ENCODE measurements at regions not wholly inside any gene's neighbourhood (a gene's known extent, or its start where the extent isn't known, plus 50 kb on each side); places are given as distances from the start of the nearest gene placed in this dataset.

DNA sequence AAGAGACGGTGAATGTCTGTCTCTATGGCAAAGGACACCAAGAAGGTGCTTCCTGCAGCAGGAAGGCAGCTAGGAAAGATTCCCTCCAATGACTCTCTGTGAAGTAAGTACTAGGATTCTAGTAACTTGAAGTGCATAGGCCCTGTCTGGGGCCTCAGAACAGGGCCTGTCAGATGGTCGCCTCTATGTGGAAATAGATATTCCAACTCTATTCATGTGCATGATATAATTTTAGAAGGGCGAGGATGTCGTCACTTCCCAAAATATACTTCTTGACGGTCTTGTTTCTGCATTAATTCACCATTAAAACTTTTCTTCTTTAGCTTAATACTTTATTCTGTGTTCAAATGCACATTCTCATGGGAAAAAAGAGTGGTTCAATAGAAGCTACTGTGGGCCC, 167.0 kb downstream of the TLE3 start:
- H3K27ac Mint-ChIP-seq: no peak overlapping the region

DNA sequence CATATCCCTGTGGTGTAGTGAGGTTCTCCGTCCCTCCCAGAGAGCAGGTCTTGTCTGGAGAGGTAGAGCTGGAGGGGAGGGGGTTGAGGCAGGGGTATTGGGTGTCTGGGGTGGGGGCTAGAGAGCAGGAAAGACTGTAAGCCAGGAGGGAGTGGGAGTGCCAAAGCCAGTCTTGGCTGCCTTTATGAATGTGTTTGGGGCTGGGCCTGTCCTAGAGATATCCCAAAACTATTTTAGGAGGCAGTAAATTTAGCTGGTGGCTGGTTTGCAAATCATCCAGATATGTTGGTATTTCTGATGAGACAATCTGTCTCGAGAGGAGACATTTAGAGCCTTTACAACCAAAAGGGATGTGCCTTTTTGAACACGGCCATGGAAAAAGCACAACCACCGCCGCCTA, 166.6 kb downstream of the TLE3 start:
- H3K4me3 Mint-ChIP-seq: no peak overlapping the region
- no peaks in the 10 kb centered on the region for H3K4me1 Mint-ChIP-seq (ENCODE audit: low read depth)
- peaks cover 3% of the 10 kb centered on the region for H3K9me3 Mint-ChIP-seq
- H3K36me3 Mint-ChIP-seq (ENCODE audit: low read depth): no peaks in the 10 kb centered on the region
- H3K27ac Mint-ChIP-seq: no peak overlapping the region
- DNase-seq (ENCODE audit: low spot score): no peak
- peaks cover 31% of the 10 kb centered on the region for H3K27me3 Mint-ChIP-seq (ENCODE audit: low read depth)

More for the DNA sequence above, 167.0 kb downstream of the TLE3 start:
- H3K27me3 Mint-ChIP-seq (ENCODE audit: low read depth): peaks cover 30% of the 10 kb centered on the region
- H3K36me3 Mint-ChIP-seq (ENCODE audit: low read depth): no peaks in the 10 kb centered on the region
- H3K9me3 Mint-ChIP-seq: peaks cover 3% of the 10 kb centered on the region
- DNase-seq (ENCODE audit: low spot score): no peak
- no peaks in the 10 kb centered on the region for H3K4me1 Mint-ChIP-seq (ENCODE audit: low read depth)
- no peak overlapping the region for H3K4me3 Mint-ChIP-seq

DNA sequence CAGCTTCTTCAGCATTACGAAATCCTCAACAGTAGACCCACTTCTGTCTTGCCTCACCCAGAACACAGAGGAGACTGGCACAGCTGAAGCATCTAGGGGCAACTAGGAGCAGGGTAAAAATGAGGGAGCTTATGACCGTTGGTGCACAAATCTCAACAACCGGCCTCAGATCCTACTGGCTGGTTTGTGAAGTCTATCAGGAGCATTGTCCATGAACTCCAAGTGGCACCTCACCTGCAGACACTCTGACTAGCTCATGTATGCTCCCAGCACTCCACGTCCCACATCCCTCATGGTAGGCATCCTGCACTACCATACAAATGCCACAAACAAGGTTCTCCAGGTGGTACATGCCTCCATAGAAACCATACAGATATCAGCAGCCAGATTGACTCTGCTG, 163.1 kb downstream of the TLE3 start:
- H3K9me3 Mint-ChIP-seq: peaks cover 3% of the 10 kb centered on the region
- no peaks in the 10 kb centered on the region for H3K36me3 Mint-ChIP-seq (ENCODE audit: low read depth)

DNA sequence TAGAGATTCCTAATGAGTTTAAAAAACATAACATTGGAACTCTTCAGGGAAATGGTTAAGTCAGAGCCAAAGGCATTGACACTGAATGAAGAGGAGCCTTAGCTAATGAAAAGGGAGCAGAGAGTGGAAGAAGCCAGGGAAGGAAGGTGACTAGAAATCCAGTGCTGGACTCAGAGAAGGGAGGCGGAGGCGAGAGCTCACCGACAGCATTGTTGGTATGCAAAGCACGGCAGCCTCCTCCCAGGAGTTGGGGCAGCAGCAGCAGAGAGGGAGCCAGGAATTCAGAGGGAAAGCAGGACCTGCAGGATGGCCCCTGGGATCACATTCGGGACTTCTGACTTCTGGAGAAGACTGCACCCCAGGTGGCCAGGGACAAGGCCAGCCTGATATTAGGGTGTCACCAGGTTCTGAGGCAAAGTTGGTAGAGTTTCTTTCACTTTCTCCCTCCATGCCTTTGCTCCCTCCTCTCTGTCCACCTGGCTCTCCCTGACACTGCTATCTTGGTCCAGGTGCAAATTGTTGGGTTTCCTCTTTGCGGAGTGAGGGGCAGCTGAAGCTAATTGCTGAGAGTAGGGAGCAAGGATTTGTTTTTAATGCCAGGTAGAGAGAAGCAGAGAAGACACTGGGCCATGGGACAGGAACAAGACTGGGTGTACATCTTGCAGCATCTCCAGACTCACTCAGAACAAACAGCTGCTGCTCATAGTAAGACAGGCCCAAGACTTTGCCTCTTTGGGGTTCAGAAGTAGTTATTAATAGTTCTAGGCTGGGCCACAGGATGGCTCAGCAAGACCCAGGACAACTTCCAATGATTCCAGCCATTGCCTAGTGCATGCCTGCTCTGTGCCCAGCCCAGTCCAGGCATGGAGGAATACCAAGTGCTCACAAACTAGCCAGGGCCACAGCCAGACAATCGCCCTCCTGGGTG, 157.9 kb downstream of the TLE3 start:
- H3K4me1 Mint-ChIP-seq (ENCODE audit: low read depth): no peaks in the 10 kb centered on the region
- H3K27me3 Mint-ChIP-seq (ENCODE audit: low read depth): peaks cover 41% of the 10 kb centered on the region
- DNase-seq (ENCODE audit: low spot score): no peak
- H3K36me3 Mint-ChIP-seq (ENCODE audit: low read depth): no peaks in the 10 kb centered on the region
- H3K4me3 Mint-ChIP-seq: no peak overlapping the region
- peaks cover 3% of the 10 kb centered on the region for H3K9me3 Mint-ChIP-seq
- no peak overlapping the region for H3K27ac Mint-ChIP-seq

More for the DNA sequence above, 163.1 kb downstream of the TLE3 start:
- Mint-ChIP-seq H3K4me1 (ENCODE audit: low read depth) (no peaks in the 10 kb centered on the region), H3K27ac (no peak overlapping the region), H3K4me3 (no peak overlapping the region), H3K27me3 (ENCODE audit: low read depth) (peaks cover 50% of the 10 kb centered on the region)
- DNase-seq (ENCODE audit: low spot score): no peak

DNA sequence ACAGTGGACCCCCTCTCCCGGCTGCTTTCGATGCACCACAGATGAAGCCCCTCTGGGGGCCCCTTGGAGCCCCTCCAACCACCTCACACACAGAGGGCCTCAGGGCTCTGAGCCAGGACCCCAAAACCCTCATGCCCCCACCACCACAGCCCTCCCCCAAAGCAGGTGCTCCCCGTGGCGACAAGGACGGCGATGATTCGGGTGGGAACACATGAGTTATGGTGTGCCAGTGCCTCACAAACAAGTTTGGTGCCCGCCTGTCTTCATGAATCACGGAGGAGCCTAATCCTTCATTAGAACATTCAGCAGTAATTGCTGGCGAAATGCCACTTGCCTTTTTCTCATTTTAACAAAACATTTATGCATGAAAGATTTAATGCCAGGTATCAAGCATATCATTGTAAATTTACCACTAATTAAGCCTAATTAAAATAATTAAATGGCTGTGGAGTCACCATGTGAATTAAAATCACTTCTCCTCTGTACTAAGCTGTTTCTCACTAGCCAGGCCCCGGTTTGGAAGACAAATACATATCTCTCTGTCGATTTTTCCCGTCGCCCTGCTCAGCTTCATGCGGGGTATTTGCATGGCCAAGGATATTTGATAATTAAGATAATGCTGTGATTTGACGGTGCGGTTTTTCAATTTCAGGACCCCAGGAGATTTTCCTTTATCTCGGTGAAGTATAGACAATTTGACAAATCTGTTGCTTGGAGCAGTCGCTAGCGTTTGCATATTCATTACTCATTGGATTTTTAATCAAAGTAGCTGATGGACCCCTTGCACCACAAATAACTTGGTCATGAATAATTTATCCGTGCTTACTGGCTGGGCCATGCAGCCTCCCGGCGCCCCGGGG, 157.0 kb downstream of the TLE3 start:
- peaks cover 32% of the 10 kb centered on the region for H3K27me3 Mint-ChIP-seq (ENCODE audit: low read depth)
- DNase-seq (ENCODE audit: low spot score): no peak
- no peaks in the 10 kb centered on the region for H3K4me1 Mint-ChIP-seq (ENCODE audit: low read depth)
- H3K36me3 Mint-ChIP-seq (ENCODE audit: low read depth): no peaks in the 10 kb centered on the region
- H3K4me3 Mint-ChIP-seq: no peak overlapping the region
- H3K9me3 Mint-ChIP-seq: no peaks in the 10 kb centered on the region
- no peak overlapping the region for H3K27ac Mint-ChIP-seq

DNA sequence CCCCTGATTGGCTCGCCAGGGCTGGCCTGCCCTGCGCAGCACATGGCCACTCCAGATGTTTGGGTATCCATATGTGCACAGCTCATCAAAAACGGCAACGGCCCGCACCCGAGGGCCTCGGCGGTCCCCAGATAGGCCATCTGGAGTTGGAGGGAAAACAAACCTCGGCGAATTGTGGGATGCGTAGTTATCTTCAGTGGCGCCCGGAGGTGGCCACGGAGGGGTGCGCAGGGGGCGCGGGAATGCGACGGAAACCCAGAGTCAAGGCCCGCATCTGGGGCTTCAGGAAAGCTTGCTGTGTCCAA, 156.5 kb downstream of the TLE3 start:
- DNase-seq (ENCODE audit: low spot score): no peak
- Mint-ChIP-seq H3K36me3 (ENCODE audit: low read depth) (no peaks in the 10 kb centered on the region), H3K27ac (no peak overlapping the region), H3K4me3 (no peak overlapping the region), H3K4me1 (ENCODE audit: low read depth) (no peaks in the 10 kb centered on the region), H3K27me3 (ENCODE audit: low read depth) (peaks cover 30% of the 10 kb centered on the region), H3K9me3 (no peaks in the 10 kb centered on the region)

DNA sequence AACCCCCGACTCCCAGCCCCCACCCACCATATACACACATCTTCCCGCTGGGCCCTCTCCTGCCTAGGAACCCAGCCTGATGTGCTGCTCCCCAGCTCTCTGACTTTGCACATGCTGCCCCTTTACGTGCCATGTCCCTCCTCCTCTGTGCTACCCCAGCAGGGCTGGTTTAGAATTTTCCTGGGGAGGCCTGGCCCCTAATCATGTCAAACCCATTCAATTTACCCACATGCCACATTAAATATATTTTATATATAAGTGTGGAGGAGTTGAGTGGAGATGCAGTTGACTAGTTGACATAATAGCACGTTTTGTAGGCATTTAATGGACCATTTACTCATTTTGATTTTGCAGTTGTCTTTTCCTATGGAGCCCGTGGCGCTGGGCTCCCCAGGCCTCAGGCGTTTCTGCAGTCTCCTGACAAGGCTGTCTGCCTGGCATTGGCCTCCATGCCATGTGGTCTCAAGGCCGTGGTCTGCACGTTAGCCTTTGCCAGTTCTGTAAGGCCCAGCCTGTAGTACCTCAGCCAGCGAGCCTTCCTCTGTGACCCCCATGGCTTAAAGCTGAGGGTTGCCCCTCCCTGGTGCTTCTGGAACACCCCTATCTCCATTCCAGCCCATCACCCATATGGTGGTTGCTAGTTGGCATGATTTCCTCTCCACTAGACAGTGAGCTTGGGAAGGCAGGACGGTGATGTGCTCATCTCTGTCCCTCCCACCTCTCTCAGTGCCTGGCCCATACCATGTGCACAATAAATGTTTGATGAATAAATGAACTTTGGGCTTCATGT, 155.8 kb downstream of the TLE3 start:
- no peak overlapping the region for H3K4me3 Mint-ChIP-seq
- peaks cover 27% of the 10 kb centered on the region for H3K27me3 Mint-ChIP-seq (ENCODE audit: low read depth)
- no peak overlapping the region for H3K27ac Mint-ChIP-seq
- H3K9me3 Mint-ChIP-seq: no peaks in the 10 kb centered on the region
- no peaks in the 10 kb centered on the region for H3K36me3 Mint-ChIP-seq (ENCODE audit: low read depth)
- H3K4me1 Mint-ChIP-seq (ENCODE audit: low read depth): no peaks in the 10 kb centered on the region
- no peak for DNase-seq (ENCODE audit: low spot score)

DNA sequence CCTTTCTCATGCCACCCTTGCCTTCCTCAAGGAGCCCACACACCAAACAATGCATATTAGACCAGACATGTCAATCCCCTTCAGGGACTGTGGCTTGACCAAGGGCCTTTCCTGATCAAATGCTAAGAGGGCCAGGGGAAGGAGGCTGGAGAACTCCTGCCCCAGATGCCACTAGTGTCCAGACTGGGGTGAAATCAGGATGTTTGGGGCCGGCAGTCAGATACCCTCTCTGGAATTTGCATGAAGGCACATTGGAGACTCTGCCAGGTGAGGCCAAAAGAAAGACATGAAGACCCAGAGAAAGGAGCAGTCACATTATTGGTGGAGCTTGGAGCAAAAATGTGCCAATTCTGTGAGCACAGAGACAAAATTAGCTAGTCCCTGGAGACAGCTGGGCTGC, 154.1 kb downstream of the TLE3 start:
- H3K36me3 Mint-ChIP-seq (ENCODE audit: low read depth): no peaks in the 10 kb centered on the region
- no peaks in the 10 kb centered on the region for H3K9me3 Mint-ChIP-seq
- no peak overlapping the region for H3K4me3 Mint-ChIP-seq
- no peak for DNase-seq (ENCODE audit: low spot score)
- peaks cover 12% of the 10 kb centered on the region for H3K27me3 Mint-ChIP-seq (ENCODE audit: low read depth)
- H3K27ac Mint-ChIP-seq: no peak overlapping the region
- no peaks in the 10 kb centered on the region for H3K4me1 Mint-ChIP-seq (ENCODE audit: low read depth)

DNA sequence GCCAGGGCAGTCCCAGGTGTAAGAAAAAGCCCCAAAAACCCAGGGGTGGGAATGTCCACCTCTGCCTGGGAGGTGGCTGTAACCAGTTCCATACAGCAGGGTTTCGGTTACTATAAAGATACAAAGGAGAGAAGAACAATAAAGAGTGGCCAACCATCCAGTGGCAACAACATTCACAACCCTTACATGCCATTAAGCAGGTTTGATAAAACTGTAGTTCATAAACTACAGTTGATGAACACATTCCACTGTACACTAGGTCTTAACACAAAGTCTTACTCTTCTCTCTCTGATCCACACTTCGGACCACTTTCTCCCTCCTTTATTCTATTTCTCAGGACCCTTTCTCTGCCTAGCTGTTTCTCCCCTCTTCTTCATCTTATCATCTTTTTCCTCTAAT, 152.0 kb downstream of the TLE3 start:
- H3K27me3 Mint-ChIP-seq (ENCODE audit: low read depth): peaks cover 6% of the 10 kb centered on the region
- H3K4me1 Mint-ChIP-seq (ENCODE audit: low read depth): no peaks in the 10 kb centered on the region
- H3K27ac Mint-ChIP-seq: no peak overlapping the region
- no peaks in the 10 kb centered on the region for H3K36me3 Mint-ChIP-seq (ENCODE audit: low read depth)
- no peak overlapping the region for H3K4me3 Mint-ChIP-seq
- DNase-seq (ENCODE audit: low spot score): no peak
- no peaks in the 10 kb centered on the region for H3K9me3 Mint-ChIP-seq

DNA sequence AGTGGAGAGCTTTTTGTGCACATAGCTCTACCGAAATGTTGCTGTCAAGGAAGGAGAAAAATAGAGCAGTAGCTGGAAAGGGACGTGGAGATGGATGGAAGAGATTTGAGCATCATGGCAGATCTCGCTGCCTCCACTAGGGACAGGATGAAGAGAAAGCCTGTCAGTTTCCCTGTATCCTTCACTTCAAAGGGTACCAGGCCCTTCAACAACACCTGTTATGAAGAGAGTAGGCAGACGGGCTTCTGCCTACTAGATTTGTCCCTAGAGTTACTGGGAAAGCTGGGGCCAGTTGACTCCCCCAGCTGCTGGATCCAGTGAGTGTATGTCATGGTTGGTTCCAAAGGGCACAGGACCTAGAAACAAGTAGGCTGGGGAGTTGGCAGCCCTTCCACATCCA, 150.8 kb downstream of the TLE3 start:
- H3K4me3 Mint-ChIP-seq: no peak overlapping the region
- DNase-seq (ENCODE audit: low spot score): no peak
- peaks cover 6% of the 10 kb centered on the region for H3K27me3 Mint-ChIP-seq (ENCODE audit: low read depth)
- H3K9me3 Mint-ChIP-seq: no peaks in the 10 kb centered on the region
- H3K27ac Mint-ChIP-seq: no peak overlapping the region
- no peaks in the 10 kb centered on the region for H3K36me3 Mint-ChIP-seq (ENCODE audit: low read depth)
- no peaks in the 10 kb centered on the region for H3K4me1 Mint-ChIP-seq (ENCODE audit: low read depth)

DNA sequence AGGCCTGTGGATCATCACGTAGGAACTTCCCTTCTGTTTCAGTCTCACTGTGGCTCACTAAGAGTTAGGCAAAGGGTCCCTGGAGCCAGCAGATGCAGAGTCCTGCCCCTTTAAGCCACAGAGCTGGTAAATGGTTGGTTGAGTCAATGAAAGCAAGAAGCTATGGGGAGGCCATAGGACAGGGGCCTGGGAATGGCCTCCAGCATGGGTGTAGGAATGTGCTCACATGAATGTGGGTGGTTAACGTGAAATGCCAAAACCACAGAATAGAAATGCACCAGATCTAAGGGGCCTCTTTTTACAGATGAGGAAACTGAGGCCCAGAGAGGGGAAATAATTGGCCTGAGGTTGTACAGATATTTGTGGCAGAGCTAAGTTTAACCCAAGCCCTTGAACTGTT, 150.3 kb downstream of the TLE3 start:
- no peak overlapping the region for H3K4me3 Mint-ChIP-seq

DNA sequence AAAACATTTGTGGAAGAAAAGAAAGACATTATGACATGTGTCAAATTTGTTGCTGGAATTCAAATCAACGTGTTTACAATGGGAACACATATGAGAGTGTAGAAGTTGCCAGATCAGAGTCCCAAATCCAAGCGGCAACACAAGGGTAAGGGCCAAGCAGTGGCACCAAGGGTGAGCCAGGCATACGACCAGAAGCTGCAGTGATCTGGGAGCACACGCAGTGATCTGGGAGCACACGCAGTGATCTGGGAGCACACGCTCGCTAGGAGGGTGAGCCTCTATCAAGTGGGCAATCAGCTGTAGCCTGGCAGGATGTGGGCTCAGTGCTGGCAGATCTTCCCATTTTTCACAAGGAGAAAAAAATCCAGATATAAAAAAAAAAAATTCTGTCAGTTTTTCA, 148.2 kb downstream of the TLE3 start:
- DNase-seq (ENCODE audit: low spot score): no peak

More for the DNA sequence above, 150.3 kb downstream of the TLE3 start:
- H3K27ac Mint-ChIP-seq: no peak overlapping the region
- H3K36me3 Mint-ChIP-seq (ENCODE audit: low read depth): no peaks in the 10 kb centered on the region
- no peaks in the 10 kb centered on the region for H3K4me1 Mint-ChIP-seq (ENCODE audit: low read depth)
- H3K27me3 Mint-ChIP-seq (ENCODE audit: low read depth): peaks cover 6% of the 10 kb centered on the region
- no peaks in the 10 kb centered on the region for H3K9me3 Mint-ChIP-seq
- DNase-seq (ENCODE audit: low spot score): no peak

DNA sequence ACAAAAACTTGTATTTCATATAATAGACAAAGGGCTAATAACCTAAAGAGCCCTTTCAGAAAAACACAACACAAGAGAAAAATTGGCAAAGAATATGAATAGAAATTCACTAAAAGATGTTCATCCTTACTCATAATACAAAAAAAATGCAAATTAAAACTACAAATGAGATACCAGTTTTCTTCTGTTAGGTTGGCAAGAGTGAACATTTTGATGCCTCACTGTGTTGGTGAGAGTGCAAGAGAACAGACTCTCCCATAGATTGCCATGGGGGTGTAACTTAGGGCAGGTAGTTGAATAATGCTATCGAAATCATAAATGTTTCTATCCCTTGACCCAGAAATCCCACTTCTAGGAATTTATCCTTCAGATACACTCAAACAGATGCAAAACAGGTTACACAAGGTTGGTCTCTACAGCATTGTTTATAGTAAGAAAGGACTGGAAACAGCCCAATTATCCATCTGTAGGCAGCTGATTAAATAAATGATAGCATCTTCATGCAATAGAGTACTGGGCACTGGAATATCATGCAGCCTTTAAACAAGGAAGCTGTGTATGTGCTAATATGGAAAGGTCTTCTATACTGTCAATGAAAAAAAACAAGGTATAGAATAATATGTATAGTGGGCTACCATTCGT, 146.3 kb downstream of the TLE3 start:
- H3K36me3 Mint-ChIP-seq (ENCODE audit: low read depth): no peaks in the 10 kb centered on the region
- H3K9me3 Mint-ChIP-seq: no peaks in the 10 kb centered on the region
- no peak for DNase-seq (ENCODE audit: low spot score)
- H3K27ac Mint-ChIP-seq: no peak overlapping the region
- no peaks in the 10 kb centered on the region for H3K4me1 Mint-ChIP-seq (ENCODE audit: low read depth)
- no peak overlapping the region for H3K4me3 Mint-ChIP-seq
- peaks cover 3% of the 10 kb centered on the region for H3K27me3 Mint-ChIP-seq (ENCODE audit: low read depth)

More for the DNA sequence above, 148.2 kb downstream of the TLE3 start:
- Mint-ChIP-seq H3K36me3 (ENCODE audit: low read depth) (no peaks in the 10 kb centered on the region), H3K27me3 (ENCODE audit: low read depth) (peaks cover 4% of the 10 kb centered on the region), H3K4me3 (no peak overlapping the region), H3K27ac (no peak overlapping the region), H3K4me1 (ENCODE audit: low read depth) (no peaks in the 10 kb centered on the region), H3K9me3 (no peaks in the 10 kb centered on the region)
